ENCODE measurements at regions not wholly inside any gene's neighbourhood (a gene's known extent, or its start where the extent isn't known, plus 50 kb on each side); places are given as distances from the start of the nearest gene placed in this dataset.
"Not testable (repeated sequence)": the region's sequence is repeated elsewhere in the genome, so short reads cannot be mapped to it uniquely, and the experiment has no call there.

DNA sequence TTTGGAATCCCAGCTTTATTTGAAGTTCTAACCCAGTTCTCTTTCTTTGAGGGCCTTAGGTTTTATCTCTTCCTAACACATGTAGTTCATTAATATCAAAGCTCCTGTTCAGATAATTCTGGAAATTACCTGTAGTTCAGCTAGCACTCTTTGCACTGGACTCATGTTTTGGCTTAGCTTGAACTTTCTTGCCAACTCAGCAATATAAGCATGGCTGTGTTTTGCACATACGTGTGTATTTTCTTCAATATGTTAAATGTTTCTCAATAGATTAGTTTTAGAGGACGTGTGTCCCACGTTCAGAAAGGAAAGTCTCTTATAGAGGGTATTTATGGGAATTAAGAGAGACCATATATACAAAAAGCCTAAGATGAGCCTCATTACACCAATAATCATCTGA is 271.8 kb upstream of the USP25 start:
- no peak for DNase-seq (ENCODE audit: low read depth)
- TF ChIP-seq, protein P1, sequence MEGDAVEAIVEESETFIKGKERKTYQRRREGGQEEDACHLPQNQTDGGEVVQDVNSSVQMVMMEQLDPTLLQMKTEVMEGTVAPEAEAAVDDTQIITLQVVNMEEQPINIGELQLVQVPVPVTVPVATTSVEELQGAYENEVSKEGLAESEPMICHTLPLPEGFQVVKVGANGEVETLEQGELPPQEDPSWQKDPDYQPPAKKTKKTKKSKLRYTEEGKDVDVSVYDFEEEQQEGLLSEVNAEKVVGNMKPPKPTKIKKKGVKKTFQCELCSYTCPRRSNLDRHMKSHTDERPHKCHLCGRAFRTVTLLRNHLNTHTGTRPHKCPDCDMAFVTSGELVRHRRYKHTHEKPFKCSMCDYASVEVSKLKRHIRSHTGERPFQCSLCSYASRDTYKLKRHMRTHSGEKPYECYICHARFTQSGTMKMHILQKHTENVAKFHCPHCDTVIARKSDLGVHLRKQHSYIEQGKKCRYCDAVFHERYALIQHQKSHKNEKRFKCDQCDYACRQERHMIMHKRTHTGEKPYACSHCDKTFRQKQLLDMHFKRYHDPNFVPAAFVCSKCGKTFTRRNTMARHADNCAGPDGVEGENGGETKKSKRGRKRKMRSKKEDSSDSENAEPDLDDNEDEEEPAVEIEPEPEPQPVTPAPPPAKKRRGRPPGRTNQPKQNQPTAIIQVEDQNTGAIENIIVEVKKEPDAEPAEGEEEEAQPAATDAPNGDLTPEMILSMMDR (IDR thresholded peaks at IDR 0.05; ENCODE audit: insufficient read depth, low read depth, low read length, missing control alignments) = no peak
- H3K4me3 ChIP-seq (ENCODE audit: low read depth, low read length) = no peak overlapping the region

DNA sequence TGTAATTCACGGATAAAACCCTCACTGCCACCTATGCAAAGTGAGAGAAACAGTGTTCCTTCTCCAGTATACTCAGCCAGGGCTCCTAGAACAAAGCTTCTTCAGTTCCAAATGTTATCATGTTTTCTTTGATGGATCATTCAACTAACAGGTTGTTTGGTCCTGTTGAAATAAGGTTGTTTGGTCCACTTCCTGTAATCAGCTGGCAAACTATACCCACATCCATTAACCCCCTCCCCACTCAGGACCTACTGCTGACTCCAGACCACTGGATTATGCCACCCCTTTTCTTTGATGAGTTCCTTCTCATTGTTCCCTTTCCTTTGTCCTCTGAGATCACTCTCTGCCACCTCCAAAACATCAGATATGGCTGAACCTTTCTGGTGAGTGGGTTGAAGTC is 267.7 kb upstream of the USP25 start:
- TF ChIP-seq, protein P1 (IDR thresholded peaks at IDR 0.05; ENCODE audit: insufficient read depth, low read depth, low read length, missing control alignments) = no peak
- DNase-seq (ENCODE audit: low read depth) = no peak
- no peak overlapping the region for H3K4me3 ChIP-seq (ENCODE audit: low read depth, low read length)

DNA sequence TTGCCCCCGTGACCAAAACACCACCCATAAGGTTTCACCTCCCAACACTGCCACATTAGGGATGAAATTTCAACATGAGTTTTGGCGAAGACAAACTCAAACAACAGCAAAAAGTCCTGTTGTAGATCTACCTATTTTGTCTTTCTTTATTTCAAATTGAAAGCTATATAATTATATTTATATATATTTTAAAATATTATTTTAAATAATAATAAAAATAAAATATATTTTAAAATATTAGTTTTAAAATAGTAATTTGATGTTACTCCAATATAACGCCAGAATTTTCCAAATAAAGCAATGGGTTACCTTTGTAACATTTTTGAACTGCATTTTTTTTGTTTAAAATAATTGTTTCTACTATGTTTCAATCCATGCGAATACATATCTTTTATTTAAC is 263.5 kb upstream of the USP25 start:
- TF ChIP-seq, protein P1 (IDR thresholded peaks at IDR 0.05; ENCODE audit: insufficient read depth, low read depth, low read length, missing control alignments) = no peak
- no peak overlapping the region for H3K4me3 ChIP-seq (ENCODE audit: low read depth, low read length)
- no peak for DNase-seq (ENCODE audit: low read depth)

DNA sequence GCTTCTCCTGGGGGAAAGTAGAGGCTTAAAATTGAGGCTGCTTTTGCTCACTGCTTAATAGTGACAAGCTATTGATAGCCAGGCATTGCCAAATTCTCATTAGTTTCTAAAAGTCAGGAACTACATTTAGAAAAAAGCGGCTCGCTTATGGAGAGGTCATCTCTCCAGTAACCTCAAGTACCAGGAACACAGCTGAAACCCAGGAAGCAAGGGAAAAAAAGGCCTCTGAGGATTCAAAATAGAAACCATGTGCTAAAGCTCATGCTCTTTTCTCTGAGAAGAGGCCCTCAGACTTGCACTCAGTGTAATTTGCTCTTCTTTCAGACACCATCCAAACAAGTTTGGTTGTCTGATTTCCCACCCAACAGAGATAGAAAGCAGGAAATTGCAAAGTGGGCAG is 261.4 kb upstream of the USP25 start:
- TF ChIP-seq, protein P1 (IDR thresholded peaks at IDR 0.05; ENCODE audit: insufficient read depth, low read depth, low read length, missing control alignments) = no peak
- DNase-seq (ENCODE audit: low read depth) = no peak
- no peak overlapping the region for H3K4me3 ChIP-seq (ENCODE audit: low read depth, low read length)

DNA sequence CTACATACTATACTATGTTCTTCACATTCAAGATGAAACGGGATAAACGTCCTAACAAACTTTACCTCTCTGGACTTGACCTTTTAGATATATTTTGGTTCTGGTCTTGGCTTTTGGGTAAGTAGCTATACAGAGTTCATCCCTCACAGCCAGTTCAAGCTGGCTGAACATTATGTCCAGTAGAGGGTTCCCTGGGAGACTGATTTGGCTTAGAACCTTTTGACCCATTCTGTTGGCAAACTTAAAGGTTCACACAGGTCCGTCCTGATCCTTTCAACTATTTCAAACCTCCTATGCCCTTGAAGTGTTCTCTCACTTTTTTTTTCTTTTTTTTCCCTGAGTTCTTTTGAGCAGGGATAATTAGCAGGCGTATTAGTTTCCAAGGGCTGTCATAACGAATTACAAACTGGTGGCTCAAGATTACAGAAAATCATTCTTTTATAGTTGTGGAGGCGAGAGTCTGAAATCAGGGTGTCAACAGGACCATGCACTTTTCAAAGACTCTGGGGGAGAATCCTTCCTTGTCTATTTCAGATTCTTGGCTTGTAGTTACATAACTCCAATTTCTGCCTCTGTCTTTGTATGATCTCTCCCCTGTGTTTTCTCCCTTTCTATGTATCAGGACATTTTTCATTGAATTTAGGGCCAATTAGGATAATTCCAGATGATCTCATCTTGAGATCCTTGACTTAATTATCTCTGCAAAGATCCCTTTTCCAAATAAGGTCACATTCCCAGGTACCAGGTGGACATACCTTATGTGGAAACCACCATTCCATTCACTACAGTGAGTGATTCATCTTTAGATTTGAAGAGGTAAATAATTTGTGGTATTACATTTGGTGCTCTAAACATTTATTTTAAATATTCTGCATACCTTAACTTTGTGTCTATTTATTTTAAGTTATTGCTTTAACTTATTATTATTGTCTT is 257.4 kb upstream of the USP25 start:
- TF ChIP-seq, protein P1 (IDR thresholded peaks at IDR 0.05; ENCODE audit: insufficient read depth, low read depth, low read length, missing control alignments) = no peak
- DNase-seq (ENCODE audit: low read depth) = no peak
- no peak overlapping the region for H3K4me3 ChIP-seq (ENCODE audit: low read depth, low read length)

DNA sequence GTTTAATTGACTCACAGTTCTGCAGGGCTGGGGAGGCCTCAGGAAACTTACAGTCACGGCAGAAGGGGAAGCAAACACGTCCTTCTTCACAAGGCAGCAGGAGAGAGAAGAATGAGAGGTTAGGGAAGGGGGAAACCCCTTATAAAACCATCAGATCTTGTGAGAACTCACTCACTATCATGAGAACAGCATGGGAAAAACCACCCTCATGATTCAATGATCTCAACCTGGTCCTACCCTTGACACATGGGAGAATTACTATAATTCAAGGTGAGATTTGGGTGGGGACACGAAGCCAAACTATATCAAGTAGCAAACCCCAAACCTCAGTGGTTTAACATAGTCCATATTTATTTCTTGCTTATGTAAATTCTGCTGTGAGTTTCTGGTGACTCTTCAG is 252.0 kb upstream of the USP25 start:
- DNase-seq (ENCODE audit: low read depth); H3K4me3 ChIP-seq (ENCODE audit: low read depth, low read length): not testable (repeated sequence)

DNA sequence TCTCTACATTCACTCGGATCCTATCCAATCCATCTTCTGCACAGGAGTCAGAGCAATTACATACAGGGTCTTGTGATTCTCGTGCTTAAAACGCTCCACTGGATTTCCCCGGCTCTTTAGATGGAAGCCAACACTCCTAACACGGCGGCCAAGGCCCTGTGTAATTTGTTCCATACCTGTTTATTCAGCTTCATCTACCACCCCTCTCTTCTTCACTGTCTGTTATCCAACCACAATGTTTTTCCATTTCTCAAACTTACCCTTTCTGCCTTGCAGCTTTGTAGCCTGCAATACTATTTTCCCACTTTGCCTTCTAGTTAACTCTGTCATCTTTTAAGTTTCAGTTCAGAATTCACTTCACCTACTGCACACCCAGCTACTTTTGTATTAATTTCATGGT is 249.6 kb upstream of the USP25 start:
- H3K4me3 ChIP-seq (ENCODE audit: low read depth, low read length) = no peak overlapping the region
- TF ChIP-seq, protein P1 (IDR thresholded peaks at IDR 0.05; ENCODE audit: insufficient read depth, low read depth, low read length, missing control alignments) = no peak
- DNase-seq (ENCODE audit: low read depth) = no peak

Data from GM12865 (cell line).